Breast epithelium (tissue), 4 donors: ENCODE measurements at regions not wholly inside any gene's neighbourhood (a gene's known extent, or its start where the extent isn't known, plus 50 kb on each side); places are given as distances from the start of the nearest gene placed in this dataset.

Experiments
- DNase-seq, 2 donors: peaks; one replicate each; pipeline ENCODE4 v3.0.0-alpha.2; 2019; ENCODE audit warnings: low spot score in 2 of 2
- H3K27ac ChIP-seq, 2 donors: fragments of 200-600 bp; sonication (generic) in 1 of 2; one replicate each; pipeline ENCODE4 v1.5.1; 2016 to 2019; ENCODE audit warnings: mild to moderate bottlenecking in 1 of 2
- H3K27me3 ChIP-seq, 2 donors: fragments of 200-600 bp; sonication (generic) in 1 of 2; one replicate each; pipeline versions ENCODE4 v1.5.1 to v1.6.0; 2017 to 2019; ENCODE audit warnings: control low read depth in 1 of 2, mild to moderate bottlenecking in 1 of 2
- H3K36me3 ChIP-seq: fragments of 200-600 bp; one replicate; pipeline ENCODE4 v1.5.1; 2019
- H3K4me1 ChIP-seq, 2 donors: fragments of 200-600 bp; sonication (generic); one replicate each; pipeline ENCODE4 v1.5.1; 2016 to 2019; ENCODE audit warnings: control low read depth in 1 of 2
- H3K4me3 ChIP-seq, 3 donors: fragments of 200-600 bp; sonication (generic); 1 replicate in 2 of 3; 2 replicates in 1 of 3; pipeline ENCODE4 v1.5.1; 2016 to 2019; ENCODE audit warnings: mild to moderate bottlenecking in 3 of 3, moderate library complexity in 2 of 3
- H3K9me3 ChIP-seq, 2 donors: fragments of 200-600 bp; sonication (generic) in 1 of 2; one replicate each; pipeline ENCODE4 v1.5.1; 2016 to 2019; ENCODE audit warnings: control low read depth in 1 of 2
- POLR2A ChIP-seq: fragments of 450-650 bp; IDR thresholded peaks from one replicate; pipeline ENCODE4 v1.6.1; 2016; ENCODE audit warnings: antibody characterized with exemption, mild to moderate bottlenecking, moderate library complexity
- POLR2AphosphoS5 ChIP-seq, 3 donors: sonication (generic); formaldehyde crosslinking; IDR thresholded peaks; one replicate each; pipeline ENCODE4 v1.6.1; 2017; ENCODE audit warnings: antibody characterized with exemption in 3 of 3
- intact Hi-C: fragments of 100-400 bp; cut with DNase I; formaldehyde crosslinking; loops from one replicate; pipeline ENCODE4 v1.15.1; 2023; ENCODE audit warnings: low total_unique reads
- TF ChIP-seq, protein P1 (sequence below), 3 donors: fragments of 450-650 bp; IDR thresholded peaks; one replicate each; pipeline ENCODE4 v1.5.1; 2016 to 2017; ENCODE audit warnings: antibody characterized with exemption in 3 of 3, mild to moderate bottlenecking in 3 of 3, moderate library complexity in 3 of 3

DNA sequence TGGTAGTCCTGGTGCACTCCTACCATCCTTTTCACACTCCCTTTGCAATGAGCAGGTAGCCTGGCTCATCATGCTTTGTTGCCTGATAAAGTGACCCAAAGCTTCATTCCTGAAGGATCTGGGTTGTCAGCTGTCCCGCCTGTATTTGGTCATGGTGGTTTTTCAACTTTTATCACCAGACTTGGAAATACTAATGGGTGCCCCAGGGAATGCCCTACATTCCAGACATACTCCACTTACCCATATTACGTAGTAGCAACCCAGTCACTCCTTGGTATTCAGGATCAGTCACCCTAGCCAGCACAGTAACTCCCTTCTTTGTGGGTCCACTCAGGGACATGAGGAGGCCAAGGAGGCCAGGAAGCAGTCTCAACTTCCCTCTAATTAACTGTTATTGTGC is 199.2 kb downstream of the MAFB start:
- H3K4me1 ChIP-seq = no peaks in the 10 kb centered on the region
- H3K27ac ChIP-seq = no peak overlapping the region
- intact Hi-C loops = no loop called here

DNA sequence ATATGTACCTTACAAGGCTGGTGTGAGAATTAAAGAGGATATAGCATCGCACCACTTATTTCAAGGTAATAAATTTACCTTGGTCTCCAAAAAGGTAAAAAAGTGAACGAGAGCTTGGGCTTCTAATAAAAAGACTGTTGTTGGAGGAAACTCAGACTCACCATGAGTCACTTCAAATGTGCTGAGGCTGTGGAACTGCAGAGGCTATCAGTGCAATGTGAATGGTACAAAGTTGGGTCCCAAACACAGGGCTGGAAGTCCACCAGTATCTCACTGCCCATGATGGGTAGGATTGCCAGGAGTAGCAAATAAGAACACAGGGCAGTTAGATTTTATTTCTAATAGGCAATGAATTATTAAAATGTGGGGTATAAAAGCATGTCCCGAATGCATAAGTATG is 200.6 kb downstream of the MAFB start:
- H3K4me3 ChIP-seq = no peak overlapping the region
- H3K36me3 ChIP-seq = no peaks in the 10 kb centered on the region
- no peak overlapping the region for H3K27ac ChIP-seq
- intact Hi-C loops = no loop called here
- no peak for TF ChIP-seq POLR2A
- no peak for TF ChIP-seq POLR2AphosphoS5 (IDR thresholded peaks at IDR 0.05)
- TF ChIP-seq, protein P1, sequence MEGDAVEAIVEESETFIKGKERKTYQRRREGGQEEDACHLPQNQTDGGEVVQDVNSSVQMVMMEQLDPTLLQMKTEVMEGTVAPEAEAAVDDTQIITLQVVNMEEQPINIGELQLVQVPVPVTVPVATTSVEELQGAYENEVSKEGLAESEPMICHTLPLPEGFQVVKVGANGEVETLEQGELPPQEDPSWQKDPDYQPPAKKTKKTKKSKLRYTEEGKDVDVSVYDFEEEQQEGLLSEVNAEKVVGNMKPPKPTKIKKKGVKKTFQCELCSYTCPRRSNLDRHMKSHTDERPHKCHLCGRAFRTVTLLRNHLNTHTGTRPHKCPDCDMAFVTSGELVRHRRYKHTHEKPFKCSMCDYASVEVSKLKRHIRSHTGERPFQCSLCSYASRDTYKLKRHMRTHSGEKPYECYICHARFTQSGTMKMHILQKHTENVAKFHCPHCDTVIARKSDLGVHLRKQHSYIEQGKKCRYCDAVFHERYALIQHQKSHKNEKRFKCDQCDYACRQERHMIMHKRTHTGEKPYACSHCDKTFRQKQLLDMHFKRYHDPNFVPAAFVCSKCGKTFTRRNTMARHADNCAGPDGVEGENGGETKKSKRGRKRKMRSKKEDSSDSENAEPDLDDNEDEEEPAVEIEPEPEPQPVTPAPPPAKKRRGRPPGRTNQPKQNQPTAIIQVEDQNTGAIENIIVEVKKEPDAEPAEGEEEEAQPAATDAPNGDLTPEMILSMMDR (IDR thresholded peaks at IDR 0.05) = no peak
- no peak for DNase-seq
- no peaks in the 10 kb centered on the region for H3K9me3 ChIP-seq
- H3K4me1 ChIP-seq = no peaks in the 10 kb centered on the region
- no peaks in the 10 kb centered on the region for H3K27me3 ChIP-seq

More for the DNA sequence above, 199.2 kb downstream of the MAFB start:
- no peaks in the 10 kb centered on the region for H3K27me3 ChIP-seq
- no peak overlapping the region for H3K4me3 ChIP-seq
- no peaks in the 10 kb centered on the region for H3K9me3 ChIP-seq
- TF ChIP-seq POLR2AphosphoS5 (IDR thresholded peaks at IDR 0.05) = no peak
- no peak for TF ChIP-seq POLR2A
- TF ChIP-seq, protein P1 (IDR thresholded peaks at IDR 0.05) = no peak
- no peaks in the 10 kb centered on the region for H3K36me3 ChIP-seq
- no peak for DNase-seq

DNA sequence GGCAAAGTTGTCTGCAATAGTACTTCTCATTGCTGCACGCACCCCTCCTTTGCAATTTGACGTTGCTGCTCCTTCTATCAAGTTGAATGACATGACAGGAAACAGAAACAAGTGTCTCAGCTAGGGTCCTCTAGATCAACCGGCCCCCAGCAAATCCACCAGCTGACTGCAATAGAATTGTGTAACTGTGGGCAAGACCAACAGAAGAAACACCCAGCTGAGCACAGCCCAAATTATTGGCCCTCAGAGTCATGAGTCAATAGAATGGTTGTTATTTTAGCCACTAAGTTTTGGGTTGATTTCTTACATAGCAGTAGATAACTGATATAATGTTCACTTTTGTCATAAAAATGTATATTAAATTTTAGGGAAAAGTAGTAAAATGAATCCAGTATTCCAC is 202.7 kb downstream of the MAFB start:
- H3K27me3 ChIP-seq = no peaks in the 10 kb centered on the region
- no peaks in the 10 kb centered on the region for H3K4me1 ChIP-seq
- no peaks in the 10 kb centered on the region for H3K9me3 ChIP-seq
- H3K27ac ChIP-seq = no peak overlapping the region
- no peak overlapping the region for H3K4me3 ChIP-seq
- no peaks in the 10 kb centered on the region for H3K36me3 ChIP-seq
- intact Hi-C loops = no loop called here
- no peak for TF ChIP-seq POLR2A
- TF ChIP-seq POLR2AphosphoS5 (IDR thresholded peaks at IDR 0.05) = no peak
- TF ChIP-seq, protein P1 (IDR thresholded peaks at IDR 0.05) = no peak
- no peak for DNase-seq

DNA sequence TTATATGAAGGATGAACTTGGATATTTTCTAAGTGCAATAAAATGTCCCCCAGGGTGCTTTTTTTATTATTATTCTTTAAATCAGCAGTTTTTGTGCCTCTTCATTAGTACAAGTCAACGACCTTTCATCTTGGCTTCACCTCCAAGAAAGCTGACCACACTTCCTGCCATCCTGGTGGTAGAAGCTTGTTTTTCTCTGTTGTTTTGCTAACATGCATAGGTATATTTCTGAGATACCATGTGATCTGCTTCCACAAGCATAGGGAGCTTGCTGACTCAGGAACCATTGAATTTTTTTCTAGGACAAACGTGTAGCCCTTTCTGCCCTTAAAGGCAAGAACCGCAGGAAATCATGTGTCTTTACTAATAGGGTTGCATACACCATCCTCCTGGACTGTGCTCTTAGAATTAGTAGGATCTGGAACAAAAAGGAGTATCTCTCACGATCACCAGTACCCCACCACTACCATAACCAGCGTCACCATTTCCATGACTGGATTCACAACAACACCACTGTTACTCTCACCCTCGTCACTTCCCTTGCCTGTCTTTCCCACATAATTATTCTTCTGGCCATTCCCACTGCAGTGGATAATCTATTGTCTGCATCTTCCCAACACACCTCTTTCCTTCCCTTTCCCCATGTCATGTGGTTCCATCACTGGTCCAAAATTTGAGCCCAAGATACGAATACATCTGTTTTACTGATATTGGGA is 207.1 kb downstream of the MAFB start:
- no peaks in the 10 kb centered on the region for H3K27me3 ChIP-seq
- no peak for DNase-seq
- TF ChIP-seq, protein P1 (IDR thresholded peaks at IDR 0.05) = no peak
- peak in 1 of 3 donors; percentile 13 for TF ChIP-seq POLR2AphosphoS5 (IDR thresholded peaks at IDR 0.05)
- no peak overlapping the region for H3K4me3 ChIP-seq
- intact Hi-C loops = no loop called here
- no peak overlapping the region for H3K27ac ChIP-seq
- no peaks in the 10 kb centered on the region for H3K36me3 ChIP-seq
- no peaks in the 10 kb centered on the region for H3K9me3 ChIP-seq
- no peaks in the 10 kb centered on the region for H3K4me1 ChIP-seq

DNA sequence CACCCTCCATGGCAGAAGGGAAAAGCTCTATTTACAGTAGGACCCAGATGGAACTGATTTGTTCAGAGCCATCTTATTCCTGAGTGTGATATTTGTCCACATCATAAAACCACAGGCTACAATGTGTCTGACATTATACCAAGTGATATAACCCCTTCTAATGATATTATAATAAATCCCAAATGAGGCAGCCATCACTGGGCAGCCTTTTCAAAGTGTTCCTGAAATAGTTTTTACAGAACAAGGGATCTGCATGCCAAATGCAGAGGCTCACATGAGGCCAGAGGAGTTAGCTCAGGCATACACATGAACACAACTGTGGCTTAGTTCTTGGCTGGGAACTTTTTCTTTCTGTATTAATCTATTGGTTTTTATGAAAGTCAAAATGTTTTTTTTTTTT is 207.7 kb downstream of the MAFB start:
- TF ChIP-seq, protein P1 (IDR thresholded peaks at IDR 0.05) = no peak
- Histone ChIP-seq H3K9me3 (no peaks in the 10 kb centered on the region), H3K27me3 (no peaks in the 10 kb centered on the region), H3K4me3 (no peak overlapping the region), H3K36me3 (no peaks in the 10 kb centered on the region), H3K4me1 (no peaks in the 10 kb centered on the region), H3K27ac (no peak overlapping the region)
- no peak for DNase-seq
- intact Hi-C loops = no loop called here
